ENCODE measurements at regions not wholly inside any gene's neighbourhood (a gene's known extent, or its start where the extent isn't known, plus 50 kb on each side); places are given as distances from the start of the nearest gene placed in this dataset.
"Not testable (repeated sequence)": the region's sequence is repeated elsewhere in the genome, so short reads cannot be mapped to it uniquely, and the experiment has no call there.

DNA sequence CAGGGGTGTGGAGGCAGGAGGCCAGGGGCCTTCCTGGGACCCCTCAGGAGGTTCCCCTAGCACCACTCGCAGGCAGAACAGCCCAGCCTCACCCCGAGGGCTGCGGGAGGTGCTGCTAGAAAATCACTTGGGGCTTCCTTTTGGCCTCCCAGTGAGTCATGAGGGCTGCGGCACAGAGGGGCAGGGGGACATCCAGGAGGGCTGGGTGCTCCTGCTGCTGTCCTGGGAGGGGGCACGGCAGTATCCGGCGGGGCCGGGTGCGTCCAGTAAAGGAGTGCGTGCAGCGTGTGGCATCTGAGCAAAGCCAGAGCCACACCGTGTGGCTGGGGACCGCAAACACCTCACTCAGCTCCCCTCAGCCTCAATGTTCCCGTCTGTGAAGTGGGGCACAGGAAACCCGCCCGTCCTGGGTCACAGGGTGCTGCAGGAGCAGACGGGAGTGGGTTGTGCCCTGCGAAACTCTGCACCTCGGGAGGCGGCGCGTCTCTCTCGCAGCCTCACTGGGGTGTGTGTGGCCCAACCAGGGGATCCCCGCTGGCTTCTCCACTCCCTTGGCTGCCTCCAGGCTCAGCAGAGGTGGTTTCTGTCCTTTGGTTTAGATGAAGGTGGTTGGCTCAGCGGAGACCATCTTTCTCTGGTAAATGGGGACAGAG lies 117.3 kb upstream of the ZNF469 start:
- H3K9ac ChIP-seq (ENCODE audit: low read length); H3K9me3 ChIP-seq (ENCODE audit: control insufficient read depth, low read length); H3K36me3 ChIP-seq (ENCODE audit: control insufficient read depth, insufficient read depth, low read length, severe bottlenecking); H3K27me3 ChIP-seq (replicated peaks; ENCODE audit: control insufficient read depth, insufficient read depth, low read length); DNase-seq (ENCODE audit: low read depth); H3K4me3 ChIP-seq (ENCODE audit: low read length): not testable (repeated sequence)
- peaks cover 22% of the 10 kb centered on the region for H3K4me1 ChIP-seq (ENCODE audit: control insufficient read depth, insufficient read depth, low read length)

DNA sequence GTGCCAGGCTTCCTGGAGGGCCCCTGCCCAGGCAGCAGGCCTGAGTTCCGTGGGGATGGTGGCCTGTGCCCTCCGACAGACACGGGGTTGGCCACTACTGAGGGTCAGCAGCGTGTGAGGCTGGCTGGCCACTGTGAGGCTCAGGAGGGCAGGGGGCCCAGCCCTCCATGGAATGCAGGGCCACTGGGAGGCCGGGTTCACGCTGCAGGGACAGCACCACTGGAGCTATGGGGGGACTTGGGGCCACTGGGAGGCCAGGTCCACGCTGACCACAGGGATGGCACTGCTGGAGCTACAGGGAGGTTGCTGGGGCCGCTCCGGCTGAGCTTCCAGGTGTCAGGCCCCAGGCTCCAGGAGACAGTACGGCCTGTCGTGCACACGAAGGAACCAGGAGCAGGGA lies 116.7 kb upstream of the ZNF469 start:
- H3K4me3 ChIP-seq (ENCODE audit: low read length); DNase-seq (ENCODE audit: low read depth); H3K27me3 ChIP-seq (replicated peaks; ENCODE audit: control insufficient read depth, insufficient read depth, low read length); H3K36me3 ChIP-seq (ENCODE audit: control insufficient read depth, insufficient read depth, low read length, severe bottlenecking); H3K9me3 ChIP-seq (ENCODE audit: control insufficient read depth, low read length); H3K9ac ChIP-seq (ENCODE audit: low read length): not testable (repeated sequence)
- H3K4me1 ChIP-seq (ENCODE audit: control insufficient read depth, insufficient read depth, low read length), result peaks cover 22% of the 10 kb centered on the region

DNA sequence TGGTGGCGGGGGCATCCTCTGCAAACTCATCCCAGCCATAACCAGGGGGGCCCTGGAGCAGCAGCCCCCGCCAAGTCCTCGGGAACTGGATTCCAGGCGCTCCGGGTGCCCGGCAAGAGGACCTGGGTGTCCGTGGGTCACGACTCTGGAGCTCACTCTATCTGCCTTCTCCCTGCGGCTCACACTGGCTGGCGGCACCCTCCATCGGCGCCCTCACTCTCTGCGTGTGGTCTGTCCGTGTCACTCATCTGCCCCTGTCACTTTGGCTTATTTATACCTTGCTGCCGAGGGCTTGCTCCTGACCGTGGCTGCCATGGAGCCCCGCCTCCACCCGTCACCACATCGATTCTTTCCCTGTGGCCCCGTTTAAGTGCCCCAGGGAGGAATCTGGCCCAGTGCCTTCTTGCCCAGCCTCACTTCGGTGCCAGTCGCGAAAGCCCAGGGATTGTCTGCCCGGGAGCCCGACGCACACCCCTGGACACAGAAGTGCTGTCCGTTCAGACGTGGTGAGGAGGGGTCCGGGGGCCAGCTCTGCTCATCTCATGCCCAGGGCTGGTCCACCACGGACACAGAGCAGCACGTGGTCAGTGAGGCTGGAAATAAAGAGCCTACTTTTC lies 115.7 kb upstream of the ZNF469 start:
- not testable (repeated sequence) for H3K27me3 ChIP-seq (replicated peaks; ENCODE audit: control insufficient read depth, insufficient read depth, low read length); H3K9ac ChIP-seq (ENCODE audit: low read length); H3K9me3 ChIP-seq (ENCODE audit: control insufficient read depth, low read length); H3K4me3 ChIP-seq (ENCODE audit: low read length); DNase-seq (ENCODE audit: low read depth); H3K36me3 ChIP-seq (ENCODE audit: control insufficient read depth, insufficient read depth, low read length, severe bottlenecking)
- peaks cover 19% of the 10 kb centered on the region for H3K4me1 ChIP-seq (ENCODE audit: control insufficient read depth, insufficient read depth, low read length)

DNA sequence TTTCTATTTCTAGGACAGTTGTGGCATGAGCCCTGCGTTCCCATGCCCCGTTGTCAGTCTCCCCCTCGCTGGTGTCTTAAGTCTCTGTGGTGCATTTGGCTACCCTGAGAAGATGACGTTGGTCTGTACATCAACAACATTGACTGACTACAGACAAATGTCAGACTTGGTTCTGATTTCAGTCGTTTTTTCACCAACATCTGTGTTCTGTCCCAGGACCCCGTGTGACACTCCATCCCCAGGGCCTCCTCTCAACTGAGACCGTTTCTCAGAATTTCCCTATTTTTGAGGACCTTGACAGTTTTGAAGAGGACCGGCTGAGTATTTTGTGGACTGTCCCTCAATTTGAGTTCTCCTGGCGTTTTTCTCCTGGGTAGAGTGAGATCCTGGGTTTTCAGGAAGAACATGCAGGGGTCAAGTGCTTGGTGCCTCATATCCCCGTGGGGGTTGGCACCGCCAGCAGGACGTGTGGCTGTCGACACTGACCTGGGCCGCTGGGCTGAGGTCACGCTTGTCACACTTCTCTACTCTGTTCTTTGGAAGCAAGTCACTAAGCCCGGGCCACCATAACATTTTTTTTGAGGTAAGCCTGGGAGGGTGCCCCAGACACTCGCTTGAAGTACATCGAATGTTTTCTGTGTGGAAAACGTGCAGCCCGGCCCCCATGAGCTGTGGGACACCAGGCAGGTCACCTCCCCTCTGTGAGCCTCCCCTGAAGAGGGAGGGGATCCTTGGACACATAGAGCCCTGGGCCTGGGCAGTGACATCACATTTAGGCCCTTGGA lies 114.4 kb upstream of the ZNF469 start:
- not testable (repeated sequence) for H3K27me3 ChIP-seq (replicated peaks; ENCODE audit: control insufficient read depth, insufficient read depth, low read length); H3K36me3 ChIP-seq (ENCODE audit: control insufficient read depth, insufficient read depth, low read length, severe bottlenecking); H3K4me3 ChIP-seq (ENCODE audit: low read length); DNase-seq (ENCODE audit: low read depth); H3K9ac ChIP-seq (ENCODE audit: low read length); H3K9me3 ChIP-seq (ENCODE audit: control insufficient read depth, low read length); H3K4me1 ChIP-seq (ENCODE audit: control insufficient read depth, insufficient read depth, low read length)

DNA sequence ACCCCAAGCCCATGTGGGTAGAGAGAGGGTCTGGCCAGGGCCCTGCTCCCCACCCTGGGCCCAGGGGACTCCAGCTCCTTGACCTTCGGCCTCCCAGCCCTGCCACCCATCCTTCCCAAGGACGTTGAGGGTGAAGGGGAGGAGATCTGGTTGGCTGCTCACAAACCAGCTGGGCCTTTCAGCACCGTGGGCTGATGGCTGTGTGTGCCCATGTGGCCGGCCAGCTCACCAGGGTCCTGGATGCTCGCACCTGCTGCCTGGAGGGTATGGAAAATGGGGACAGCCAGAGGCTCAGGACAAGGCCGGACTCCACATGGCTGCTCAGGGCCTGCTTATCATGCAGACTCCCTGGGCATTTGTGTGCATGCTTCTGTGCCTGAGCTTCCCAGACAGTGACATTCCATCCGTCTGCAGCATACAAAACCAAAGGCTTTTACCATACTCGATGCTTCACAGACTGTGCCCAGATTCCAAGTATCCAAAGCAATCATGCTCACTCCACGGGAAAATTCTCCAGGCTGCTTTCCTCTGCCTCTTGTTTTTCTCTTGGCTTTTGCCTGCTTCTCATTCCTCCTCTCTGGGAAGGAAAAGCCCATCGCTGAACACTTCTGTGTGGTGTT lies 112.5 kb upstream of the ZNF469 start:
- H3K4me1 ChIP-seq (ENCODE audit: control insufficient read depth, insufficient read depth, low read length), result peaks cover 16% of the 10 kb centered on the region
- H3K9ac ChIP-seq (ENCODE audit: low read length); H3K9me3 ChIP-seq (ENCODE audit: control insufficient read depth, low read length); H3K4me3 ChIP-seq (ENCODE audit: low read length); H3K27me3 ChIP-seq (replicated peaks; ENCODE audit: control insufficient read depth, insufficient read depth, low read length); H3K36me3 ChIP-seq (ENCODE audit: control insufficient read depth, insufficient read depth, low read length, severe bottlenecking): not testable (repeated sequence)
- DNase-seq (ENCODE audit: low read depth), result peak; percentile 24

DNA sequence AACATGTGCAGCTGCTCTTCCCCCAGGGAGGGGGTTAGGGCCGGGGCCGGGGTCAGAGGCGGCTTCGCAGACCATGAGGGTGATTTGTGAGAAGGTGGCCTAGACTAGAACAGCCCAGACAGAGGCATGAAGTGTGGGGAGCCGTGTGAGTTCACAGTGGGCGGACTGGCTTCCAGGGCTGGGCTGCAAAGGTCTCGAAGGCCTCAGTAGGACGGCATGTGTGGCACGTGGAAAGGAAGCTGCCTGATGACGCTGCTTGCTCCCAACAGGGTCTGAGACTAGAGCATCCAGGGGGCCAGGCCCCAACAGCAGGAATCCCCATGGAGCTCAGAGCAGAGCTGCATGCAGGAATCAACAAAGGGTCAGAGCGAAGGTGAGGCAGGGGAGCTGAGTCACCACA lies 111.5 kb upstream of the ZNF469 start:
- H3K9me3 ChIP-seq (ENCODE audit: control insufficient read depth, low read length); DNase-seq (ENCODE audit: low read depth); H3K4me3 ChIP-seq (ENCODE audit: low read length); H3K27me3 ChIP-seq (replicated peaks; ENCODE audit: control insufficient read depth, insufficient read depth, low read length); H3K9ac ChIP-seq (ENCODE audit: low read length); H3K36me3 ChIP-seq (ENCODE audit: control insufficient read depth, insufficient read depth, low read length, severe bottlenecking): not testable (repeated sequence)
- peaks cover 12% of the 10 kb centered on the region for H3K4me1 ChIP-seq (ENCODE audit: control insufficient read depth, insufficient read depth, low read length)

DNA sequence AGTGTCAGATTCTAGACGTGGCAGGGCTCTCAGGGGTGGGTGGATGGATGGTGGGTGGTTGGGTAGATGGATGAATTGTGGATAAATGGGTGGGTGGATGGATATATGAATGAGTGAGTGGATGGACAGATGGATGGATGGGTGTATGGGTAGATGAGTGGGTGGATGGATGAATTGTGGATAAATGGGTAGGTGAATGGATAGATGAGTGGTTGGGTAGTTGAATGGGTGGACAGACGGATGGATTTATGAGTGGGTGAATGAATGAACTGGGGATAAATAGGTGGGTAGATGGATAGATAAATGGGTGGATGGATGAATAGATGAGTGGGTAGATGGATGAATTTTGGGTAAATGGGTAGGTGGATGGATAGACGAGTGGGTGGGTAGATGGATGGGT lies 111.0 kb upstream of the ZNF469 start:
- H3K9ac ChIP-seq (ENCODE audit: low read length); H3K9me3 ChIP-seq (ENCODE audit: control insufficient read depth, low read length); DNase-seq (ENCODE audit: low read depth); H3K27me3 ChIP-seq (replicated peaks; ENCODE audit: control insufficient read depth, insufficient read depth, low read length); H3K4me3 ChIP-seq (ENCODE audit: low read length); H3K36me3 ChIP-seq (ENCODE audit: control insufficient read depth, insufficient read depth, low read length, severe bottlenecking): not testable (repeated sequence)
- peaks cover 12% of the 10 kb centered on the region for H3K4me1 ChIP-seq (ENCODE audit: control insufficient read depth, insufficient read depth, low read length)

DNA sequence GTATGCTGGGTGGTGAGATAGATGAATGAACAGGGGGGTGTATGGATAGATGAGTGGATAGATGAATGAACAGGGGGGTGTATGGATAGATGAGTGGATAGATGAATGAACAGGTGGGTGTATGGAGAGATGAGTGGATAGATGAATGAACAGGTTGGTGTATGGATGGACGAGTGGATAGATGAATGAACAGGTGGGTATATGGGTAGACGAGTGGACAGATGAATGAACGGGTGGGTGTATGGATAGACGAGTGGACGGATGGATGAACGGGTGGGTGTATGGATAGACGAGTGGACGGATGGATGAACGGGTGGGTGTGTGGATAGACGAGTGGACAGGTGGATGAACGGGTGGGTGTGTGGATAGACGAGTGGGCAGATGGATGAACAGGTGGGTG lies 110.3 kb upstream of the ZNF469 start:
- H3K4me3 ChIP-seq (ENCODE audit: low read length); H3K9me3 ChIP-seq (ENCODE audit: control insufficient read depth, low read length); H3K36me3 ChIP-seq (ENCODE audit: control insufficient read depth, insufficient read depth, low read length, severe bottlenecking); H3K27me3 ChIP-seq (replicated peaks; ENCODE audit: control insufficient read depth, insufficient read depth, low read length); DNase-seq (ENCODE audit: low read depth); H3K9ac ChIP-seq (ENCODE audit: low read length): not testable (repeated sequence)
- H3K4me1 ChIP-seq (ENCODE audit: control insufficient read depth, insufficient read depth, low read length), result peaks cover 12% of the 10 kb centered on the region

DNA sequence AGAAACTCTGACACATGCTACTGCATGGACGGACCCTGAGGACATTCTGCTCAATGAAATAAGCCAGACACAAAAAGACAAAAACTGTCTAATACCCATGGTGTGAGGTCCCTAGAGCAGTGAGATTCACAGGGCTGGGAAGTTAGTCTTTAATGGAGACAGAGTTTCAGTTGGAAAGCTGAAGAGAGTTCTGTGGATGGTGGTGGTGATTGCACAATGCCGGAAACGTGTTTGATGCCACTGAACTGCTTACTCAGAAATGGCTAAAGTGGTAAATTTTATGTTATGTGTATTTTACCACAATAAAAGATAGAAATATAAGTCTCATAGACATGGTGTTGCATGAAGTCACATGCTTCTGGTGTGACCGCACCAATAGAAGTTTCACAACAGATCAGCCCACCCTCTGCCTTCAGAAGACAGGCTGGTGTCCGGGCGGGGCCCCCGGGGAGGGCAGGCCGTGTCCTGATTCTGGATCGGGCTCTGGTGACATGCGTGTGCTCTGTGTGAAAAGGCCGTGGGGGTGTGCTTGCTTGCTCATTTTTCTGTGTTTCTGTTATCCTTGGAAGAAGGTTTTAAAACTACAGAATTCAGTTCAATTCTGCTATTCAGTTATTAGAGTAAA lies 108.5 kb upstream of the ZNF469 start:
- H3K36me3 ChIP-seq (ENCODE audit: control insufficient read depth, insufficient read depth, low read length, severe bottlenecking); H3K27me3 ChIP-seq (replicated peaks; ENCODE audit: control insufficient read depth, insufficient read depth, low read length); H3K4me3 ChIP-seq (ENCODE audit: low read length); H3K9me3 ChIP-seq (ENCODE audit: control insufficient read depth, low read length): not testable (repeated sequence)
- peaks cover 12% of the 10 kb centered on the region for H3K4me1 ChIP-seq (ENCODE audit: control insufficient read depth, insufficient read depth, low read length)
- H3K9ac ChIP-seq (ENCODE audit: low read length), result peak overlapping the region; percentile 53
- peak; percentile 70 for DNase-seq (ENCODE audit: low read depth)

DNA sequence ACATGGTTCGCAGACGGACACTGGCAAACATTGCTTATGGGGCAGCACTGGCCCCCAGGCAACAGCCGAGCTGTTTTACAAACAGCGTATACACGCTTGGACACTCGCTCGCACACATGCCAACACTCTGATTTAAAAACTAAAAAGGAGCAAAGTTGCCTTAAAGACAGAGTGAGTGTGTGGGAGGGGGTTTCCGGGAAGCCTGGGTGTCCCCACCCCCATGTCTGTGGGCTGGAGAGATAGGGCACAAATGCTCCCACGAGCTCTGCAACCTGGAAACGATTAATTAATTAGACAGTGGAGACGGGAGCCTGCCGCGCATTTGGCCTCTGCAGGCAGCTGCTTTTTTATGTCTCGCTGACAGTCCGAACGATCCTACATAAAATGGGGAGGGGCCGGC lies 107.9 kb upstream of the ZNF469 start:
- Histone ChIP-seq H3K4me1 (ENCODE audit: control insufficient read depth, insufficient read depth, low read length) (peaks cover 12% of the 10 kb centered on the region), H3K27me3 (replicated peaks; ENCODE audit: control insufficient read depth, insufficient read depth, low read length) (no peaks in the 10 kb centered on the region), H3K4me3 (ENCODE audit: low read length) (no peak overlapping the region), H3K9me3 (ENCODE audit: control insufficient read depth, low read length) (no peaks in the 10 kb centered on the region), H3K9ac (ENCODE audit: low read length) (peak overlapping the region; percentile 53), H3K36me3 (ENCODE audit: control insufficient read depth, insufficient read depth, low read length, severe bottlenecking) (no peaks in the 10 kb centered on the region)
- DNase-seq (ENCODE audit: low read depth), result no peak

All from adipocyte (in vitro differentiated cells).